Common myeloid progenitor, CD34-positive (primary cell): ENCODE measurements at regions not wholly inside any gene's neighbourhood (a gene's known extent, or its start where the extent isn't known, plus 50 kb on each side); places are given as distances from the start of the nearest gene placed in this dataset.
A peak's percentile ranks its signal among the peaks of the same experiment; 100 is the strongest.
"Not testable (repeated sequence)": the region's sequence is repeated elsewhere in the genome, so short reads cannot be mapped to it uniquely, and the experiment has no call there.

Source experiments
- CTCF ChIA-PET: fragments of 350-600 bp; sonication (Branson Sonifier 250); formaldehyde crosslinking; loops from one replicate; lab custom pipeline; 2021; ENCODE audit warnings: antibody characterized with exemption; lab: Charles Lee
- POLR2A ChIA-PET: fragments of 350-600 bp; sonication (Branson Sonifier 250); formaldehyde crosslinking; loops from one replicate; lab custom pipeline; 2021; ENCODE audit warnings: antibody characterized with exemption; lab: Charles Lee
- DNase-seq, 3 donors: peaks; one replicate each; pipeline versions ENCODE4 v3.0.0 to v3.0.0-alpha.2; 2013
- H3K27ac ChIP-seq, 2 experiments: 1 replicate in 1 of 2; 2 replicates in 1 of 2; pipeline ENCODE4 v1.7.0; 2013; ENCODE audit warnings: inconsistent platforms in 2 of 2, low read length in 2 of 2, mild to moderate bottlenecking in 2 of 2, low read depth in 1 of 2, moderate library complexity in 1 of 2; ENCODE audit not compliant: severe bottlenecking in 2 of 2, insufficient read depth in 1 of 2, poor library complexity in 1 of 2
- H3K27me3 ChIP-seq, 5 experiments: replicated peaks in 2 of 5; 1 replicate in 3 of 5; 2 replicates in 2 of 5; pipeline versions ENCODE4 v1.6.1 to v1.7.0; 2013; ENCODE audit warnings: low read length in 4 of 5, mild to moderate bottlenecking in 2 of 5, moderate library complexity in 2 of 5, inconsistent platforms in 1 of 5; ENCODE audit not compliant: insufficient read depth in 5 of 5, control insufficient read depth in 4 of 5
- H3K36me3 ChIP-seq, 4 experiments: 1 replicate in 2 of 4; 2 replicates in 2 of 4; pipeline versions ENCODE4 v1.6.1 to v1.7.0; 2013; ENCODE audit warnings: low read length in 3 of 4, control low read depth in 1 of 4, mild to moderate bottlenecking in 1 of 4; ENCODE audit not compliant: control insufficient read depth in 4 of 4, insufficient read depth in 4 of 4
- H3K4me1 ChIP-seq, 4 experiments: 1 replicate in 3 of 4; 2 replicates in 1 of 4; pipeline versions ENCODE4 v1.6.1 to v1.7.1; 2013; ENCODE audit warnings: low read length in 3 of 4, mild to moderate bottlenecking in 3 of 4, control low read depth in 1 of 4, inconsistent platforms in 1 of 4, moderate library complexity in 1 of 4; ENCODE audit not compliant: control insufficient read depth in 4 of 4, insufficient read depth in 4 of 4; ENCODE audit errors: control extremely low read depth in 1 of 4
- H3K4me3 ChIP-seq, 7 experiments: 1 replicate in 4 of 7; 2 replicates in 3 of 7; pipeline versions ENCODE4 v1.5.1 to v1.7.0; 2013; ENCODE audit warnings: mild to moderate bottlenecking in 7 of 7, low read length in 6 of 7, moderate library complexity in 6 of 7, inconsistent platforms in 2 of 7, low read depth in 2 of 7, control low read depth in 1 of 7; ENCODE audit not compliant: insufficient read depth in 4 of 7, control insufficient read depth in 1 of 7; ENCODE audit errors: extremely low read depth in 1 of 7
- H3K9me3 ChIP-seq, 5 experiments: 1 replicate in 4 of 5; 2 replicates in 1 of 5; pipeline versions ENCODE4 v1.6.1 to v1.7.1; 2013; ENCODE audit warnings: low read length in 4 of 5, mild to moderate bottlenecking in 2 of 5, inconsistent platforms in 1 of 5, low read depth in 1 of 5, moderate library complexity in 1 of 5; ENCODE audit not compliant: control insufficient read depth in 4 of 5, insufficient read depth in 2 of 5; ENCODE audit errors: control extremely low read depth in 1 of 5
- WGBS: methylation state at CpG from one replicate; pipeline ENCODE4 v1.1.5; 2013; ENCODE audit not compliant: insufficient coverage; 5-methylcytosine and 5-hydroxymethylcytosine counted together

- H3K27ac ChIP-seq, H3K4me3 ChIP-seq, CTCF ChIA-PET, H3K27me3 ChIP-seq, H3K9me3 ChIP-seq, DNase-seq, H3K36me3 ChIP-seq, POLR2A ChIA-PET: not testable (repeated sequence)
- 100% methylated on average over 1 of the region's 4 CpGs for WGBS
- H3K4me1 ChIP-seq, result peaks cover 2 to 10% (median 7%) of the 10 kb centered on the region in 4 experiments
Measured at GRCh38 chr1:867550-867949, 56.2 kb upstream of the SAMD11 start.

- H3K4me1 ChIP-seq, result peaks cover 2 to 10% (median 7%) of the 10 kb centered on the region in 4 experiments
- H3K36me3 ChIP-seq, result no peaks in the 10 kb centered on the region
- 9% methylated on average over 39 of the region's 55 CpGs for WGBS
- H3K9me3 ChIP-seq, result no peaks in the 10 kb centered on the region
- POLR2A ChIA-PET, result no interaction called here
- H3K27ac ChIP-seq, result no peak overlapping the region
- H3K27me3 ChIP-seq, result no peaks in the 10 kb centered on the region
- DNase-seq, result peak; percentile 75 to 86 (median 86)
- peak overlapping the region in 3 of 7 experiments; percentile 8 to 45 (median 11) for H3K4me3 ChIP-seq
- CTCF ChIA-PET, result interaction anchor here (0.7 to 1.7 kb wide), 6 partner anchors 8 to 106 kb away, joined by 3 to 6 read pairs (median 5); no protein-coding TSS in a partner anchor
Measured at GRCh38 chr1:869499-870244, 54.1 kb upstream of the SAMD11 start.
